Tibial artery (tissue), 4 donors: ENCODE measurements at regions not wholly inside any gene's neighbourhood (a gene's known extent, or its start where the extent isn't known, plus 50 kb on each side); places are given as distances from the start of the nearest gene placed in this dataset.

Source experiments
- DNase-seq, 2 donors: peaks; one replicate each; pipeline ENCODE4 v3.0.0-alpha.2; 2019
- H3K27ac ChIP-seq, 2 donors: fragments of 200-600 bp; sonication (generic) in 1 of 2; 1 replicate in 1 of 2; 2 replicates in 1 of 2; pipeline ENCODE4 v1.5.1; 2018 to 2019; ENCODE audit warnings: mild to moderate bottlenecking in 1 of 2
- H3K27me3 ChIP-seq, 2 donors: fragments of 200-600 bp; sonication (generic) in 1 of 2; one replicate each; pipeline versions ENCODE4 v1.5.1 to v1.6.0; 2016 to 2019
- H3K36me3 ChIP-seq, 3 donors: fragments of 200-600 bp; sonication (generic) in 2 of 3; one replicate each; pipeline ENCODE4 v1.5.1; 2016 to 2019; ENCODE audit warnings: mild to moderate bottlenecking in 2 of 3
- H3K4me1 ChIP-seq, 4 donors: fragments of 200-600 bp; sonication (generic) in 2 of 4; 1 replicate in 3 of 4; 2 replicates in 1 of 4; pipeline ENCODE4 v1.5.1; 2016 to 2019
- H3K4me3 ChIP-seq, 2 donors: fragments of 200-600 bp; sonication (generic) in 1 of 2; 1 replicate in 1 of 2; 2 replicates in 1 of 2; pipeline ENCODE4 v1.5.1; 2018 to 2019; ENCODE audit warnings: mild to moderate bottlenecking in 2 of 2
- H3K9me3 ChIP-seq, 3 donors: fragments of 200-600 bp; sonication (generic) in 1 of 3; one replicate each; pipeline ENCODE4 v1.5.1; 2016 to 2019
- intact Hi-C: fragments of 100-400 bp; cut with DNase I; formaldehyde crosslinking; loops from one replicate; pipeline ENCODE4 v1.15.0; 2023; ENCODE audit warnings: low total_unique reads
- TF ChIP-seq, protein P1 (sequence below), 2 experiments: fragments of 200-600 bp in 1 of 2; fragments of 450-650 bp in 1 of 2; IDR thresholded peaks; one replicate each; pipeline ENCODE4 v1.5.1; 2017 to 2019; ENCODE audit warnings: antibody characterized with exemption in 2 of 2, mild to moderate bottlenecking in 1 of 2, moderate library complexity in 1 of 2

DNA sequence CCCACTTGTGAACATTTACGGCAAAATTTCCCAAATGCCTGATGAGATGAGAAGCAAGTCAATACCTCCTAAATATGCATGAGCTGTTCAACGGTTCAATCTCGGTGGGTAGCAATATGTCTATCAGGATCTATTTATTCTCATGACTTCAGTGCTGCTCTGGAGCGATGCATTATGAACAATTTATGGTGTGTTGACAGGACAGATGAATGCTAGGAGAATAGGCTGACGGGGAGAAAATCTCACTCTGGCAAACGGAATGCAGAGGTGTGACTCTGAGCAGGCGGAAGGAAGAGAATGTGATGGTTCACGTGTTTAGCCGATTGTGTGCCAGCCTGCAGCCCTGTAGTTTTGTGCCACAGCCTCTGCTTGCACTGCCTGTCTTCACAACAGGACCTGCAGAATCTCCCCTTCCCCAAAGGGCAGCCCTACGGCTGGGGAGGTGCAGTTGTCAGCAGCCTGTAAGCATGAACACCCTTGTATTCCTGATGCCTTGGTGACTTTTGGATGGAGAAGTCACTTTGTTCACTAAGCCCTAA is 345.2 kb downstream of the PHKB start:
- TF ChIP-seq, protein P1, sequence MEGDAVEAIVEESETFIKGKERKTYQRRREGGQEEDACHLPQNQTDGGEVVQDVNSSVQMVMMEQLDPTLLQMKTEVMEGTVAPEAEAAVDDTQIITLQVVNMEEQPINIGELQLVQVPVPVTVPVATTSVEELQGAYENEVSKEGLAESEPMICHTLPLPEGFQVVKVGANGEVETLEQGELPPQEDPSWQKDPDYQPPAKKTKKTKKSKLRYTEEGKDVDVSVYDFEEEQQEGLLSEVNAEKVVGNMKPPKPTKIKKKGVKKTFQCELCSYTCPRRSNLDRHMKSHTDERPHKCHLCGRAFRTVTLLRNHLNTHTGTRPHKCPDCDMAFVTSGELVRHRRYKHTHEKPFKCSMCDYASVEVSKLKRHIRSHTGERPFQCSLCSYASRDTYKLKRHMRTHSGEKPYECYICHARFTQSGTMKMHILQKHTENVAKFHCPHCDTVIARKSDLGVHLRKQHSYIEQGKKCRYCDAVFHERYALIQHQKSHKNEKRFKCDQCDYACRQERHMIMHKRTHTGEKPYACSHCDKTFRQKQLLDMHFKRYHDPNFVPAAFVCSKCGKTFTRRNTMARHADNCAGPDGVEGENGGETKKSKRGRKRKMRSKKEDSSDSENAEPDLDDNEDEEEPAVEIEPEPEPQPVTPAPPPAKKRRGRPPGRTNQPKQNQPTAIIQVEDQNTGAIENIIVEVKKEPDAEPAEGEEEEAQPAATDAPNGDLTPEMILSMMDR (IDR thresholded peaks at IDR 0.05): no peak
- Histone ChIP-seq H3K27ac (no peak overlapping the region), H3K36me3 (no peaks in the 10 kb centered on the region), H3K4me1 (no peaks in the 10 kb centered on the region), H3K4me3 (no peak overlapping the region), H3K9me3 (no peaks in the 10 kb centered on the region), H3K27me3 (no peaks in the 10 kb centered on the region)
- intact Hi-C loops: no loop called here
- DNase-seq: no peak

GRCh38 chr16:47787696-47788095 is 326.6 kb downstream of the PHKB start:
- H3K4me1 ChIP-seq: no peaks in the 10 kb centered on the region
- peaks cover 0 to 15% (median 0%) of the 10 kb centered on the region in 3 donors for H3K9me3 ChIP-seq
- DNase-seq: no peak
- H3K4me3 ChIP-seq: no peak overlapping the region
- H3K36me3 ChIP-seq: no peaks in the 10 kb centered on the region
- intact Hi-C loops: no loop called here
- TF ChIP-seq, protein P1 (IDR thresholded peaks at IDR 0.05): no peak
- H3K27me3 ChIP-seq: no peaks in the 10 kb centered on the region
- H3K27ac ChIP-seq: no peak overlapping the region

DNA sequence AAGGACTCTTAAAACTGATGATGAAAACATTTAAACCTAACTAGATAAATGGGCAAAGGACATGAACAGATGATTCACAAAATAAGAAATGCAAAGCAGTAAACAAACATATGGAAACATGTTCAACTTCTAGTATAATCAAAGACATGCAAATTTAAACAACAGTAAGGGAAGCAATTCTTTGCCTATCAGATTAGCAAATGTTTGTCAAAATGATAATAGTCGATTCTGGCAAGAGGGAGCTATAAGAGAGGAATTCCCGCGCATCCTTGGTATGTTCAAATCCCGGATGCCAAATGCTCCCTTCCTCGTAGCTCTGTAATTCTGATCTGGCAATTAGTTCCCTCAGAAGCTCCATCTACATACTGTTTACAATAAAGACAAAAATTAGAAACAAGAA is 320.5 kb downstream of the PHKB start:
- TF ChIP-seq, protein P1 (IDR thresholded peaks at IDR 0.05): no peak
- Histone ChIP-seq H3K27me3 (no peaks in the 10 kb centered on the region), H3K36me3 (no peaks in the 10 kb centered on the region), H3K4me3 (no peak overlapping the region), H3K27ac (no peak overlapping the region), H3K9me3 (no peaks in the 10 kb centered on the region), H3K4me1 (no peaks in the 10 kb centered on the region)
- intact Hi-C loops: no loop called here
- no peak for DNase-seq

GRCh38 chr16:47780213-47780875 is 319.2 kb downstream of the PHKB start:
- H3K27ac ChIP-seq: no peak overlapping the region
- intact Hi-C loops: no loop called here

DNA sequence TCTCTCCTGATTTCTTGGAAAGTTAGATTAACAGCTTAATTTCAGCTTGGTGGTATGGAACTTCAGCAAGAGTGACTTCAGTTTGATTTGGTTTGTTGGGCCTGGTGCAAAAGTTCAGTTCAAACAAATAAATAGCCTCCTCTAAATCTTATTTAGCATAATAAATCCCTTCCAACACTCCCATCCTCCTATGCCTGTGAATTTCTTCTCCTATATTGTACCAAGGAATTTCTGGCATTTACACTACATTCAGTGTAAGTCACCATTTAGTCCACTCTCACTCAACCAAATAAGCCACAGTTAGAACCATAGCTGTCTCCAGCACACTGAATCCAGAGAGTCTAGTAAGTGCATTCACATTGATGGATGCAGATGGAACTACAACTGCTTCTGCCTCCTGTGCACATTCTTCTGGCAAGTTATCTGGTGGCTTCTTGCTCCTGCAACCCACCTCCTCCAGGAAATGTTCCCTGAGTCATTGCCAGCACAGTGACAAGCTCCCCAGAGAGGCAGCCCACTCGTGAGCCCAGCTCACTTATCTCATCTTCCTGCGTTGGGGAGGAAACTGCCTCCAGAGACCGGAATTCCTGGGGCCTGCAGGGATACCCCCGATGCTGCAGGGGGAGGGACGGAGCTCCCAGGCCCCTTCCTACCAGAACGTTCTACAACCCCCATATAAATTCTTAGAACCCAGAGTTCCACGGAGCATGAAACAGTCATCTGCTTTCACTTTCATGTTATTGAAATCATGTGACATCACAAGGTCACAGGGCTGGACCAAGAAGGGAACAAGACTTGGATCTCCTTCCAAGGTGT is 318.3 kb downstream of the PHKB start:
- TF ChIP-seq, protein P1 (IDR thresholded peaks at IDR 0.05): no peak
- Histone ChIP-seq H3K4me3 (peak overlapping the region; percentile 24 to 25), H3K4me1 (no peaks in the 10 kb centered on the region), H3K27me3 (no peaks in the 10 kb centered on the region), H3K9me3 (no peaks in the 10 kb centered on the region), H3K36me3 (no peaks in the 10 kb centered on the region), H3K27ac (no peak overlapping the region)
- intact Hi-C loops: no loop called here
- no peak for DNase-seq

More at GRCh38 chr16:47780213-47780875, 319.2 kb downstream of the PHKB start:
- Histone ChIP-seq H3K9me3 (no peaks in the 10 kb centered on the region), H3K4me3 (no peak overlapping the region), H3K4me1 (no peaks in the 10 kb centered on the region), H3K36me3 (no peaks in the 10 kb centered on the region), H3K27me3 (no peaks in the 10 kb centered on the region)
- TF ChIP-seq, protein P1 (IDR thresholded peaks at IDR 0.05): no peak
- DNase-seq: no peak
